Breast epithelium (tissue), 3 donors: ENCODE measurements at regions not wholly inside any gene's neighbourhood (a gene's known extent, or its start where the extent isn't known, plus 50 kb on each side); places are given as distances from the start of the nearest gene placed in this dataset.

Experiments
- CTCF ChIP-seq, 3 donors: fragments of 450-650 bp; IDR thresholded peaks; one replicate each; pipeline ENCODE4 v1.5.1; 2016 to 2017; ENCODE audit warnings: antibody characterized with exemption in 3 of 3, mild to moderate bottlenecking in 3 of 3, moderate library complexity in 3 of 3
- POLR2AphosphoS5 ChIP-seq, 3 donors: sonication (generic); formaldehyde crosslinking; IDR thresholded peaks; one replicate each; pipeline ENCODE4 v1.6.1; 2017; ENCODE audit warnings: antibody characterized with exemption in 3 of 3

- TF ChIP-seq CTCF (IDR thresholded peaks at IDR 0.05) (no peak), POLR2AphosphoS5 (IDR thresholded peaks at IDR 0.05) (no peak)
Observed at GRCh38 chr10:6314620-6315205, 112.0 kb downstream of the PFKFB3 start.
